WTC11 (cell line): ENCODE measurements at regions not wholly inside any gene's neighbourhood (a gene's known extent, or its start where the extent isn't known, plus 50 kb on each side); places are given as distances from the start of the nearest gene placed in this dataset.

Source experiments
- ATAC-seq: fragments of 200-7000 bp; cut with Tn5 transposase; 2 replicates; pipeline ENCODE4 v1.10.0; 2021; ENCODE audit warnings: mild to moderate bottlenecking, moderate library complexity
- CTCF ChIA-PET: fragments of 300-600 bp; sonication (Branson Sonifier 250); formaldehyde crosslinking; loops from one replicate; lab custom pipeline; 2021; ENCODE audit warnings: antibody characterized with exemption; lab: Charles Lee
- POLR2A ChIA-PET: fragments of 350-600 bp; sonication (Branson Sonifier 250); formaldehyde crosslinking; loops from one replicate; lab custom pipeline; 2021; ENCODE audit warnings: antibody characterized with exemption; lab: Charles Lee
- DNase-seq: peaks from one replicate; pipeline ENCODE4 v3.0.0; 2021; ENCODE audit warnings: low spot score
- H3K27ac Mint-ChIP-seq: 2 replicates; pipeline ENCODE4 v1.8.0; 2021; ENCODE audit warnings: mixed read lengths
- H3K27me3 Mint-ChIP-seq: 2 replicates; pipeline ENCODE4 v1.8.0; 2021; ENCODE audit warnings: low read depth, mild to moderate bottlenecking, moderate library complexity, mixed read lengths
- H3K36me3 Mint-ChIP-seq: 2 replicates; pipeline ENCODE4 v1.8.0; 2021; ENCODE audit warnings: mixed read lengths
- H3K4me1 Mint-ChIP-seq: 2 replicates; pipeline ENCODE4 v1.8.0; 2022; ENCODE audit warnings: mixed read lengths
- H3K4me3 Mint-ChIP-seq: 2 replicates; pipeline ENCODE4 v1.8.0; 2021; ENCODE audit warnings: mild to moderate bottlenecking, moderate library complexity, mixed read lengths
- H3K9me3 Mint-ChIP-seq: 2 replicates; pipeline ENCODE4 v1.8.0; 2021; ENCODE audit warnings: mixed read lengths
- CREB1 ChIP-seq: sonication (generic); formaldehyde crosslinking; IDR thresholded peaks from 2 replicates; pipeline ENCODE4 v1.8.0; 2023; ENCODE audit warnings: mild to moderate bottlenecking, missing genetic modification reagents
- EMX1 ChIP-seq: fragments of 250-450 bp; sonication (Bioruptor Pico); IDR thresholded peaks from 2 replicates; pipeline ENCODE4 v1.8.0; 2021; ENCODE audit warnings: mild to moderate bottlenecking
- ESRRA ChIP-seq: sonication (generic); formaldehyde crosslinking; IDR thresholded peaks from 2 replicates; pipeline ENCODE4 v1.8.1; 2022; ENCODE audit warnings: mild to moderate bottlenecking, missing genetic modification reagents, borderline replicate concordance
- FOXJ3 ChIP-seq: sonication (generic); formaldehyde crosslinking; IDR thresholded peaks from 2 replicates; pipeline ENCODE4 v1.9.0; 2021; ENCODE audit warnings: missing genetic modification reagents, mild to moderate bottlenecking, borderline replicate concordance
- FOXK1 ChIP-seq: sonication (generic); formaldehyde crosslinking; IDR thresholded peaks from 2 replicates; pipeline ENCODE4 v1.8.0; 2022; ENCODE audit warnings: mild to moderate bottlenecking, moderate library complexity, missing genetic modification reagents
- IRF2 ChIP-seq: sonication (generic); formaldehyde crosslinking; IDR thresholded peaks from 2 replicates; pipeline ENCODE4 v1.8.0; 2022; ENCODE audit warnings: low read depth, missing genetic modification reagents, borderline replicate concordance
- PRRX2 ChIP-seq: fragments of 250-450 bp; sonication (Bioruptor Pico); IDR thresholded peaks from 2 replicates; pipeline ENCODE4 v1.8.0; 2021; ENCODE audit warnings: mild to moderate bottlenecking
- SP1 ChIP-seq: sonication (generic); formaldehyde crosslinking; conservative IDR thresholded peaks from 2 replicates; pipeline ENCODE4 v1.8.1; 2022; ENCODE audit warnings: missing genetic modification reagents
- TEAD4 ChIP-seq: sonication (generic); formaldehyde crosslinking; IDR thresholded peaks from 2 replicates; pipeline ENCODE4 v1.8.0; 2022; ENCODE audit warnings: mild to moderate bottlenecking, missing genetic modification reagents
- ZNF219 ChIP-seq: sonication (generic); formaldehyde crosslinking; IDR thresholded peaks from 2 replicates; pipeline ENCODE4 v1.8.0; 2023; ENCODE audit warnings: missing genetic modification reagents, mild to moderate bottlenecking, borderline replicate concordance
- TF ChIP-seq, protein P1 (sequence below): sonication (generic); formaldehyde crosslinking; IDR thresholded peaks from 2 replicates; pipeline ENCODE4 v1.8.0; 2023; ENCODE audit warnings: mild to moderate bottlenecking, missing genetic modification reagents
- TF ChIP-seq, protein P2 (sequence below): sonication (generic); formaldehyde crosslinking; IDR thresholded peaks from 2 replicates; pipeline ENCODE4 v1.8.0; 2022; ENCODE audit warnings: mild to moderate bottlenecking, missing genetic modification reagents
- TF ChIP-seq, protein P3 (sequence below): sonication (generic); formaldehyde crosslinking; IDR thresholded peaks from 2 replicates; pipeline ENCODE4 v1.8.1; 2023; ENCODE audit warnings: mild to moderate bottlenecking, missing genetic modification reagents, moderate library complexity
- TF ChIP-seq, protein P4 (sequence below): sonication (generic); formaldehyde crosslinking; IDR thresholded peaks from 2 replicates; pipeline ENCODE4 v1.8.1; 2022; ENCODE audit warnings: low read depth, mild to moderate bottlenecking, moderate library complexity, missing genetic modification reagents, borderline replicate concordance
- TF ChIP-seq, protein P5 (sequence below): sonication (generic); formaldehyde crosslinking; IDR thresholded peaks from 2 replicates; pipeline ENCODE4 v1.8.1; 2022; ENCODE audit warnings: low read depth, missing genetic modification reagents, borderline replicate concordance
- TF ChIP-seq, protein P6 (sequence below): fragments of 250-450 bp; sonication (Bioruptor Pico); IDR thresholded peaks from 2 replicates; pipeline ENCODE4 v1.9.0; 2021; ENCODE audit warnings: mild to moderate bottlenecking
- TF ChIP-seq, protein P7 (sequence below): sonication (generic); formaldehyde crosslinking; IDR thresholded peaks from 2 replicates; pipeline ENCODE4 v1.8.0; 2022; ENCODE audit warnings: mild to moderate bottlenecking, missing genetic modification reagents
- TF ChIP-seq, protein P8 (sequence below): fragments of 250-450 bp; sonication (Bioruptor Pico); IDR thresholded peaks from 2 replicates; pipeline ENCODE4 v1.9.0; 2021; ENCODE audit warnings: moderate library complexity, mild to moderate bottlenecking, inconsistent platforms, borderline replicate concordance

DNA sequence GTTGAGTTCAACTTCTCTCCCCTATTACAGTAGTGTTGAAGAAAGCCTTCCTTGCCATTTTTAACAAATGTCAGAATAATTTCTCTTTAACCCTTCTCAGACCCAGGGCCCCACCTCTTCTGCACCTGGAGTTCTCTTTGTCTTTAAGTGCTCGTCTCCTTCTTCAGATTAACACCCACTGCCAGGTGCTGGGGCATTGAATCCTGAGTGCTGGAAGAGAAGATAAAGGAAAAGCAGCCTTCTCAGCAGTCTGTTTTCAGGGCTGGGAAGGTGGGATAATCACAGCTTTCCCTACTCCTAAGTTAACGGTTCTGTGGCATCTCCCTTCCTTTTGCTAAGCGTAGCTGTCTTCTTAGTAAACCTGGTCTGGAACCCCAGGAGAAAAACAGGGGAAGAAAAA is 114.6 kb upstream of the TAB2 start (continued):
- TF ChIP-seq, protein P1, sequence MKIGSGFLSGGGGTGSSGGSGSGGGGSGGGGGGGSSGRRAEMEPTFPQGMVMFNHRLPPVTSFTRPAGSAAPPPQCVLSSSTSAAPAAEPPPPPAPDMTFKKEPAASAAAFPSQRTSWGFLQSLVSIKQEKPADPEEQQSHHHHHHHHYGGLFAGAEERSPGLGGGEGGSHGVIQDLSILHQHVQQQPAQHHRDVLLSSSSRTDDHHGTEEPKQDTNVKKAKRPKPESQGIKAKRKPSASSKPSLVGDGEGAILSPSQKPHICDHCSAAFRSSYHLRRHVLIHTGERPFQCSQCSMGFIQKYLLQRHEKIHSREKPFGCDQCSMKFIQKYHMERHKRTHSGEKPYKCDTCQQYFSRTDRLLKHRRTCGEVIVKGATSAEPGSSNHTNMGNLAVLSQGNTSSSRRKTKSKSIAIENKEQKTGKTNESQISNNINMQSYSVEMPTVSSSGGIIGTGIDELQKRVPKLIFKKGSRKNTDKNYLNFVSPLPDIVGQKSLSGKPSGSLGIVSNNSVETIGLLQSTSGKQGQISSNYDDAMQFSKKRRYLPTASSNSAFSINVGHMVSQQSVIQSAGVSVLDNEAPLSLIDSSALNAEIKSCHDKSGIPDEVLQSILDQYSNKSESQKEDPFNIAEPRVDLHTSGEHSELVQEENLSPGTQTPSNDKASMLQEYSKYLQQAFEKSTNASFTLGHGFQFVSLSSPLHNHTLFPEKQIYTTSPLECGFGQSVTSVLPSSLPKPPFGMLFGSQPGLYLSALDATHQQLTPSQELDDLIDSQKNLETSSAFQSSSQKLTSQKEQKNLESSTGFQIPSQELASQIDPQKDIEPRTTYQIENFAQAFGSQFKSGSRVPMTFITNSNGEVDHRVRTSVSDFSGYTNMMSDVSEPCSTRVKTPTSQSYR (CRISPR knock-in tag), result no peak
- no peak for TF ChIP-seq ESRRA (CRISPR knock-in tag)

DNA sequence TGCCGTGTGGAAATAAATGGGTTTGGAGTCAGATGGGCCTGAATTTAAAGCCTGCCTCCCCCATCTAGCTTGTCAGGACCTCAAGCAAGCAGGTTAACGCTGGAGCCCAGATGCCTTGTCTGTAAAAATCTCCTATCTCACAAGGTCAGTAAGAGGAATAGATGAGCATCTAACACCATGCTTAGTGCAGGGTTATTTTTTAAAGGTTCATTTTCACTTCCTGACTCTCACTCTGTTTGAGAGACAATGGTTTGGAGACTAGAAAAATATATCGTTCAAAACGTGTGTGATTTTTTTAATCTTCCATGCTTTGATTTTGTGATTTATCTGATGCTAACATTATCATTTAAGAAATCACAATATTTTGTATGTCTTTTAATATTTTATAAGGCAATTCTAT is 114.0 kb upstream of the TAB2 start:
- Mint-ChIP-seq H3K27ac (no peak overlapping the region), H3K4me1 (peaks cover 10% of the 10 kb centered on the region), H3K27me3 (no peaks in the 10 kb centered on the region; the same call in 1 of the 2 replicates), H3K4me3 (no peak overlapping the region), H3K9me3 (peaks cover 6% of the 10 kb centered on the region; the same call in 1 of the 2 replicates), H3K36me3 (no peaks in the 10 kb centered on the region)
- POLR2A ChIA-PET, result no interaction called here
- ATAC-seq, result no peak
- DNase-seq, result no peak
- CTCF ChIA-PET, result interaction anchor here (1.0 to 1.7 kb wide), 2 partner anchors 13 to 175 kb away, joined by 3 to 4 read pairs; no protein-coding TSS in a partner anchor
- no peak for TF ChIP-seq TEAD4 (CRISPR knock-in tag)
- no peak for TF ChIP-seq IRF2 (CRISPR knock-in tag)
- TF ChIP-seq PRRX2 (CRISPR knock-in tag), result no peak
- TF ChIP-seq, protein P2, sequence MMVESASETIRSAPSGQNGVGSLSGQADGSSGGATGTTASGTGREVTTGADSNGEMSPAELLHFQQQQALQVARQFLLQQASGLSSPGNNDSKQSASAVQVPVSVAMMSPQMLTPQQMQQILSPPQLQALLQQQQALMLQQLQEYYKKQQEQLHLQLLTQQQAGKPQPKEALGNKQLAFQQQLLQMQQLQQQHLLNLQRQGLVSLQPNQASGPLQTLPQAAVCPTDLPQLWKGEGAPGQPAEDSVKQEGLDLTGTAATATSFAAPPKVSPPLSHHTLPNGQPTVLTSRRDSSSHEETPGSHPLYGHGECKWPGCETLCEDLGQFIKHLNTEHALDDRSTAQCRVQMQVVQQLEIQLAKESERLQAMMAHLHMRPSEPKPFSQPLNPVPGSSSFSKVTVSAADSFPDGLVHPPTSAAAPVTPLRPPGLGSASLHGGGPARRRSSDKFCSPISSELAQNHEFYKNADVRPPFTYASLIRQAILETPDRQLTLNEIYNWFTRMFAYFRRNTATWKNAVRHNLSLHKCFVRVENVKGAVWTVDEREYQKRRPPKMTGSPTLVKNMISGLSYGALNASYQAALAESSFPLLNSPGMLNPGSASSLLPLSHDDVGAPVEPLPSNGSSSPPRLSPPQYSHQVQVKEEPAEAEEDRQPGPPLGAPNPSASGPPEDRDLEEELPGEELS (CRISPR knock-in tag), result no peak
- TF ChIP-seq, protein P3, sequence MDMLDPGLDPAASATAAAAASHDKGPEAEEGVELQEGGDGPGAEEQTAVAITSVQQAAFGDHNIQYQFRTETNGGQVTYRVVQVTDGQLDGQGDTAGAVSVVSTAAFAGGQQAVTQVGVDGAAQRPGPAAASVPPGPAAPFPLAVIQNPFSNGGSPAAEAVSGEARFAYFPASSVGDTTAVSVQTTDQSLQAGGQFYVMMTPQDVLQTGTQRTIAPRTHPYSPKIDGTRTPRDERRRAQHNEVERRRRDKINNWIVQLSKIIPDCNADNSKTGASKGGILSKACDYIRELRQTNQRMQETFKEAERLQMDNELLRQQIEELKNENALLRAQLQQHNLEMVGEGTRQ (CRISPR knock-in tag), result no peak
- no peak for TF ChIP-seq ESRRA (CRISPR knock-in tag)
- no peak for TF ChIP-seq FOXK1 (CRISPR knock-in tag)
- TF ChIP-seq FOXJ3 (CRISPR knock-in tag), result no peak
- TF ChIP-seq, protein P4, sequence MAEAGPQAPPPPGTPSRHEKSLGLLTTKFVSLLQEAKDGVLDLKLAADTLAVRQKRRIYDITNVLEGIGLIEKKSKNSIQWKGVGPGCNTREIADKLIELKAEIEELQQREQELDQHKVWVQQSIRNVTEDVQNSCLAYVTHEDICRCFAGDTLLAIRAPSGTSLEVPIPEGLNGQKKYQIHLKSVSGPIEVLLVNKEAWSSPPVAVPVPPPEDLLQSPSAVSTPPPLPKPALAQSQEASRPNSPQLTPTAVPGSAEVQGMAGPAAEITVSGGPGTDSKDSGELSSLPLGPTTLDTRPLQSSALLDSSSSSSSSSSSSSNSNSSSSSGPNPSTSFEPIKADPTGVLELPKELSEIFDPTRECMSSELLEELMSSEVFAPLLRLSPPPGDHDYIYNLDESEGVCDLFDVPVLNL (CRISPR knock-in tag), result no peak
- TF ChIP-seq SP1, result no peak
- no peak for TF ChIP-seq ZNF219 (CRISPR knock-in tag)
- TF ChIP-seq, protein P5, sequence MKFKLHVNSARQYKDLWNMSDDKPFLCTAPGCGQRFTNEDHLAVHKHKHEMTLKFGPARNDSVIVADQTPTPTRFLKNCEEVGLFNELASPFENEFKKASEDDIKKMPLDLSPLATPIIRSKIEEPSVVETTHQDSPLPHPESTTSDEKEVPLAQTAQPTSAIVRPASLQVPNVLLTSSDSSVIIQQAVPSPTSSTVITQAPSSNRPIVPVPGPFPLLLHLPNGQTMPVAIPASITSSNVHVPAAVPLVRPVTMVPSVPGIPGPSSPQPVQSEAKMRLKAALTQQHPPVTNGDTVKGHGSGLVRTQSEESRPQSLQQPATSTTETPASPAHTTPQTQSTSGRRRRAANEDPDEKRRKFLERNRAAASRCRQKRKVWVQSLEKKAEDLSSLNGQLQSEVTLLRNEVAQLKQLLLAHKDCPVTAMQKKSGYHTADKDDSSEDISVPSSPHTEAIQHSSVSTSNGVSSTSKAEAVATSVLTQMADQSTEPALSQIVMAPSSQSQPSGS (CRISPR knock-in tag), result no peak
- no peak for TF ChIP-seq EMX1
- TF ChIP-seq, protein P6, sequence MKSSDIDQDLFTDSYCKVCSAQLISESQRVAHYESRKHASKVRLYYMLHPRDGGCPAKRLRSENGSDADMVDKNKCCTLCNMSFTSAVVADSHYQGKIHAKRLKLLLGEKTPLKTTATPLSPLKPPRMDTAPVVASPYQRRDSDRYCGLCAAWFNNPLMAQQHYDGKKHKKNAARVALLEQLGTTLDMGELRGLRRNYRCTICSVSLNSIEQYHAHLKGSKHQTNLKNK (CRISPR knock-in tag), result no peak
- no peak for TF ChIP-seq CREB1
- TF ChIP-seq, protein P7, sequence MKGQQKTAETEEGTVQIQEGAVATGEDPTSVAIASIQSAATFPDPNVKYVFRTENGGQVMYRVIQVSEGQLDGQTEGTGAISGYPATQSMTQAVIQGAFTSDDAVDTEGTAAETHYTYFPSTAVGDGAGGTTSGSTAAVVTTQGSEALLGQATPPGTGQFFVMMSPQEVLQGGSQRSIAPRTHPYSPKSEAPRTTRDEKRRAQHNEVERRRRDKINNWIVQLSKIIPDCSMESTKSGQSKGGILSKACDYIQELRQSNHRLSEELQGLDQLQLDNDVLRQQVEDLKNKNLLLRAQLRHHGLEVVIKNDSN (CRISPR knock-in tag), result no peak
- TF ChIP-seq, protein P8, sequence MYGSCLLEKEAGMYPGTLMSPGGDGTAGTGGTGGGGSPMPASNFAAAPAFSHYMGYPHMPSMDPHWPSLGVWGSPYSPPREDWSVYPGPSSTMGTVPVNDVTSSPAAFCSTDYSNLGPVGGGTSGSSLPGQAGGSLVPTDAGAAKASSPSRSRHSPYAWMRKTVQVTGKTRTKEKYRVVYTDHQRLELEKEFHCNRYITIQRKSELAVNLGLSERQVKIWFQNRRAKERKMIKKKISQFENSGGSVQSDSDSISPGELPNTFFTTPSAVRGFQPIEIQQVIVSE (CRISPR knock-in tag), result no peak
